COLO668 (cell line): ENCODE measurements at regions not wholly inside any gene's neighbourhood (a gene's known extent, or its start where the extent isn't known, plus 50 kb on each side); places are given as distances from the start of the nearest gene placed in this dataset.
"Not testable (repeated sequence)": the region's sequence is repeated elsewhere in the genome, so short reads cannot be mapped to it uniquely, and the experiment has no call there.

Experiments
- DNase-seq: peaks from one replicate; lab custom pipeline; 2025; ENCODE audit not compliant: unreplicated experiment; lab: John Stamatoyannopoulos, UW

DNA sequence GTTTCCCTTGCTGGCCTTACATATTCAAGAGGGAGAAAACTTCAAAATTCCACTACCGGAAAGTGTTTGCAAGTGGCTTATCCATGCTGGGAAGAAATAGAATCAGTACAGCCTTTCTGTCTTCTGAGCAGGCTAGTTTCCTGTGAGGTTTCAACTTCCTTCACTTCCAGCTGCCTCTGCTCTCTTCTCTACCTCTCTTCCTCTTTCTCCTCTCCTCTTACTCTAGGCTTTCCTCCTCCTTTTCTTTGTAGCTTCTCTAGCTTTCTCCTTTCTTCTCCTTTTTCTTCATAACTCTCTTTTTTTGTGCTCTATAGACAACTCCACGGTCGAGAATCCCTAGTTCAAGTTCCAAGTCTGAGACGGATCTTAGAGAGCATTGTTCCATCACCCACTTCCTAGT lies 421.8 kb downstream of the ETS1 start:
- no peak for DNase-seq

DNA sequence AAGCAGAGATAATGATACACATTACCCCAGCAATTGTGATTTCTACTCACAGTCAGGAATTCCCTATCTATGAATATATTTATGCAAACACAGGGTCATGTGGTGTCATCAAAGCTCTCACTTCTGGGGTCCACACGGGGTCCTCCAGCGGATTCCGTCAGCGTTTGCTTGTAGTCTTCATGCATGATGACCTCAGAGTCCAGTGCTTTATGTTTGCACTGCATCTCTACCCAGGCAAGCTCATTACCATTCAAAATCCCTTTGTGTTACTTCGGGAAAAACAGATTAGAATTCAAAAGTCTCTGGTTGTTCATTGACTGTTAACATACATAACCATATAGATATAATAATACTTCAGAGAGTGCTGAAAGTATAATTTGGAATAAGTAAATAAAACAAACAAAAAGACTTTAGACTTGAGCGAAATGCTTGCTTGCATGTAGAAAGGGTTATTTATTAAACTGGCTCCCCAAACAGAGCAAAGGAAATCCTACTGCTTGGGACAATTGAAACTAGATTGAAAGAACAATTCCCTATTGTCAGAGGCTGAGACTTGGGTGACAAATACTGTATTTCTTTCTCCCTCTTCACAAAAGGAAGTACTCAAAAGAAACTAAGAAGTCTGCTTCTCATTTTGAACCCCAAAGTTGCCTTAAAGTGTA lies 423.1 kb downstream of the ETS1 start:
- no peak for DNase-seq

DNA sequence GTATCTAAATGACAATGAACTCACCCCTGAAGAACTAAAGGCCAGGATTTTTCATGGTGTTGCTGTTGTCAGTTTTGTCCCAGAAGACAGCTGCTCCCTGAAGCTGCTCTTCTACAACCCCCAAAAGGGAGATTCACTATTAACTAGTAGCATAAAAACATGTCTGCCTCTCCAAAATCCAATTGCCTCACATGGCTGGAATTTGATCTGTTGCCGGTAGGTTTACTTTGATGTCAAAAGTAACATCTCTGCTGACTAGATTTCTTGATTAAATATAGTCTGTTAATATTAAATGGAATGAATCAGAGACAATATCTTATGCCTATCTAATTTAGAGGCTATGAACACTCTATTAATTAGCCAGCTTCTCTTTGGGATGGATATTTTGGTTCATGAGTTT lies 425.4 kb downstream of the ETS1 start:
- no peak for DNase-seq

DNA sequence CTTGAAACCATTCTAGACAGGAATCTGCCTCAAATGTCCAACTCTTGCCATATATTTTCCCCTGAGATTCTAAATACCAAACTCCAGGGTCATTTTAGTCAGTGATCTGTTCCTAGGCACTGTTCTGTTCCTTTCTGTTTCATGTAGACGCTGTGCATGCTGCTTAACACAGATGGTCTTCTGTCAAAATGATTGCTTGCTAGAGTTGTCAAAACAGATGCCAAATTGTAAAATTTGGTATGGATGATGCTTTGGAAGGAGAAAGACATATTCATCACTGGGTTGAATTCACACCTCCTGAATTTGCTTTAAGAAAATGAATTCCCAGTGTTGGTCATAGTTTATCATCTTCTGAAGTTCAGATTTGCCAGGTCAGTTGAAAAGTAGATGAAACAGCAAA lies 425.9 kb downstream of the ETS1 start:
- DNase-seq: no peak

DNA sequence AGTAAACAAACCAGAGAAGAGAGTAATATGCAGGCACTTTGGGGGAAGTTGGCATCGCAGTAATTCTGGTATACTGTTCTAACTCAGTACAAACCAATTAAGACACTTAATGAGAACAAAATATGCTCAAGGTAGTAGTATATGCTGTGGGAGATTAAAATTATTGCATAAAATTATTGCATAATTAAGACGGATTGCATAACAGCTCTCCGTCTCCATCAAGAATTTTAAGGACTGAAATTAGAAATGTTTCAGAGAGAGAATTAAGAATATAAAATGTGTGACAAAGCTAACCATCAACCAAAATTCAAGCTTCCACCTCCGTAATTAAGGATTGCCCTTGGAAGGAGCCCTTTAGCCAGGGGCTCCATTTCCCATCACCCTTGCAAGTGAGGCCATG lies 428.5 kb downstream of the ETS1 start:
- DNase-seq: no peak

DNA sequence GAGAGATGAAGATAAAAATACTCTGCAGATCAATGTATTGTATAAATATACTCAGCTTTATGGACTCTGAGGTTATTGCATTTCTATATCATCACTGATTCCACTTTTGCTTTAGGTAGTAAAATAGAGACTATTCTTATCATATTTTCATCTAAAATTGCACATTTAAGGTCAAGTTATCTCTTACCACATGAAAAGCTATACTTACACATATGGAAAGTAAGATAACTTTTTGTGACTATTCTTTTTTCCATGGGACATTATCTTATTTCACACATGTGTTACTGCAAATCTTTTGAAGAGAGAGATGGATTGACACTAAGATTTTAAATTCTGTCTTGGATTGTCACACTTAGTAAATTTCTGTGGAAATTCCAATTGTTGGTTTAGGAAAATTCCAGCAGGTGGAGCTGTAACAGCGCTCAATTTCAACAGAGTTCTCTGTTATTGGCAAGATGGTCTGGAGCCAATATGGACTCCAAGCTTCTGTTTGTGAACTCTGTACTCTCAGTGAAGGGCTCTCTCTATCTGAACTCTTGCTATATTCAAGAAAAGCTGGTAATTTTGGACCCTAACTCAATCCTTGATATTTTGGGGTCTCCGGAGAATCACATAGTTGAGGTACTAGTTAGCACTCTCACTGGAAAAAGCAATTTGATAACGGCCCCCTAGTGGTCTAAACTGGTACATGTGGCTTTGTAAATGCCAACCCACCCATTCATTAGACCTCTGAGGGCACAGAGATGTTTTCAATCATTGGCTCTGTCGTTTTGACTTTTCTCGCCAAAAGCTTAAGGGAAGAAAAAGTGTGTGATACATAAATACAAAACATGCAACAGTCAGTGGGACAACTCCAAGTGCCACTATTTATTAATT lies 429.7 kb downstream of the ETS1 start:
- DNase-seq: peak; percentile 54

DNA sequence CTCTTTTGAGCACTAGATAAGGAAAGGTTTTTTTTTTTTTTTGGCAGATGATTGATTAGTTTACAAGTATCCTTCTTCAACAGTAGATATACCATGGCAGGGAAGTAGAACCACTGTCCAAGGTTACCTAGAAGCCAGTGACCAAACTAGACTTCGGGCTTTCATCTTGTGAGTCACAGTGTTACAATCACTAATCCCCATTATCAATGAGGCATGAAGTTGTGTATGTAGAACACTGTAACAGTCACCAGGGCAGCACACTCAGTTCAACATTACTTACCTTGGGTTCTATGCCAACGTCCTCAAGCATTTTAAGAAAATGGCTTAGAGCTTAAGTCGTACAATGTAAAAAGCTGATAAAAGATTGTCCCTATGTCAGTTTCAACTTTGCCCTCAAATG lies 430.9 kb downstream of the ETS1 start:
- DNase-seq: no peak

DNA sequence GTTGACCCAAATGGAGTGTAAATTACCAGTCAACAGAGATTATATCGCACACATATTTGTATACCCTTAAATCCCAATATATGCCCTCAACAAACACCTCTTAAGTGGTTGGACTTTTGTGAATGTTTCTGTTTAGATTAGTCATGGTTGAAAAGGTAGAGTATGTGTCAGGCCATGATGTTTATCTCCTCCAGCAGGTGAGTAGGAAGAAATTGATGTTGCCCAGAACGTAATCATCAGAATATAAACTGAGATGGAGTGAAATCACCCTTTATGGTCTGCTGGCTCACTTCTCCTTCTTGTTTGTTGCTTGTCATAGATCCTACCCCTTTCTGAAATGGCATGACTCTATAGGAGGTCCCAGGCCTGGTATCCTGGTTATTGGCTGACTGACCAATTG lies 431.8 kb downstream of the ETS1 start:
- no peak for DNase-seq

DNA sequence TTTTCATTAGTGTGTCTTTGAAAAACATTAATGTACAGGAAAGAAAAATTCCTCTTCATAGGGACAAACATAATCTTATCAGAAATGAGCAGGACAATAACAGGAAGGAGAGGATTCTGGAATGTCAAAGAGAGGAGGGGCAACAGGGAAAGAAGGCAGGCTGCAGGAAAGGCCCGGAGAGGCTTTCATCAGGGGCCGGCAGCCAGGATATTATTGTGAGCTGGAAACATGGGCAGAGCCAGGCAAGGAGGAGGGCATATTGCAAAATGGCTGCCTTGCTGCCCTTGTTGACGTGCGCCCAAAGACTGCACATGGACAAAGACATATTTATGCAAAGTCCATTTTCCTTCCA lies 433.7 kb downstream of the ETS1 start:
- DNase-seq: no peak

DNA sequence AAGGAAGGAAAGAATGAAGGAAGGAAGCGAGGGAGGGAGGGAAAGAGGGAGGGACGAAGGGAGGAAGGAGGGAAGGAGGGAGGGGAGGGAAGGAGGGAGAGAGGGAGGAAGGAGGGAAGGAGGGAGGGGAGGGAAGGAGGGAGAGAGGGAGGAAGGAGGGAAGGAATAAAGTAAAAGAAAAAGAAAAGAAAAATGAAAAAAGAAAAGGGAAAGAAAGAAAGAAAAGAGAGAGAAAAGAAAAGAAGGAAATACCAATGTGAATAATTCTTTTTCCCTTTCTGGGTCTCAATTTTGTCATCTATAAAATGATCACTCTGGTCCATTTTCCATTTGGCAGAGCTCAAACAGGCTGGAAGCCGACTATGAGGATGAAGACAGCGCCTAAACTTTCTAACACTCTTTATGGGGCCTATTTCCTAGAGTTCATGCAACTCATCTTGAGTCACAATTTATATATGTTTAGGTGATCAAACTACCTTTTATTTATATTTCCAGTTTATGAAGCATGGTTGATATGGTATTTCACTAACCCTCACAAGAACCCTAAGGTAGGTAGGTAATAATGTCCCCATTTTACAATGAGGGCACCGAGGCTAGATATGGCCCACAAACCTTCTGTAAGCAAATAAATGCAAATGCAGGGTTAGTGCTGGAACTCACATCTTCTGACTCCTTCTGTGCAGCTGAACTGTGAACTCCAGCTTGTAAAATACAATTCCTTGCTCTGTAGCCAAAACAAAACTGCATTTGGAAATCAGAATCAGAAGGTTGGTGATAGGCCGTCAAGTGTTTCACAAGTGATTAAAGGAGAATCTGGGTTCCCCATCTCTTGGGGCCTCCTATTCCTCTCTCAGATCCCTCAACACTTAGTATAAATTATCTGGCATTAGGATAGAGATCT lies 434.3 kb downstream of the ETS1 start:
- no peak for DNase-seq

DNA sequence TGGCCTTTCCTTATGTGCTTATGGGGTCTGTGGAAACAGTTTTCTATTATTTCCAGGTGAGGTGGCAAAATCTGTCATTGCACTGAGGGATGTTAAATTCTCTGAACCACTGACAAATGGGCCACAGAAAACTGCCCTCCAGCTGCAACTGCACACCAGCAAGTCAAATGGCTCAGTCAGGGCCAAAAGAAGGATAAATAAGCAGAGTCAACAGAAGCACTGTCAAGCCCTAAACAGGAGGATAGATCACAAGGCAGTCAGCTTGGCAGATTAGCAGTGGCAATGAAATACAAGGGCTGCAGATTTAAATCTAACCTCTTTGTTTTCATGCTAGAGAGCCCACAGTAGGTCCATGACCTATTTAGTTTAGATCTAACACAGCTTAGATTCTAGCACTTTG lies 435.6 kb downstream of the ETS1 start:
- DNase-seq: no peak

DNA sequence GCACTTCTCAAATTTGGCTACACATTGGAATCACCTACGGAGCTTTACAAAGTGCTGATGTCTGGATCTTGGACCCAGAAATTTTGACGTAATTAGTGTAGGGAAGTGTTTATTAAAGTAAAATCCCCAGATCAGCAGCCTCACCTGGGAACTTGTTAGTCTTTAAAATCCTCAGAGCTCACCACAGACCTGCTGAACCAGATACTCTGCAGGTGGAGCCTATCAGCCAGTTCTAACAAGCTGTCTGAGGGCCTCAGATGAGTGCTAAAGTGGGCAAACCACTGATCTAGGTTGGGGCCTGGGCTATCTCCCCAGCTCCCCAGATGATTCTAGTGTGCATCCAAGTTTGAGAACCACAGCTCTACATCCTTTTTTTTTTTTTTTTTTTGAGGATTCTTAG lies 436.0 kb downstream of the ETS1 start:
- DNase-seq: no peak

DNA sequence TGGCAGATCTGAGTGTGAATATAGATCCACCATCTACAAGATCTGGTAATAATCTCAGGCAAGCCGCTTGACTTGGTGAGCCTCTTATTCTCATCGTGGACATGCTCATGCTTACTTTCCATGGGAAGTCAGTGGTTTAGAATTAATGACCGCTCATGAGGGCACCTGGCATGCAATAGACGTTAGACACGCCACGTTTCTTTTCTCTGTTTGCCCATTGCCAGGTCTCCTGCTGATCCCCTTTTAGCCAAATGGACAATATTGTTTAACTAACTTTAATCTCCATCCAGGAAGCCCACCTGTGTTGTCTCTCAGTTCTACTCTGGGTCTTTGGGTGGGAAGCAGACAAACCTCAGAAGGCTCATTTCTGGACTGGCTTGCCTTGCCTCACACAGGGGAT lies 439.1 kb downstream of the ETS1 start:
- DNase-seq: no peak

DNA sequence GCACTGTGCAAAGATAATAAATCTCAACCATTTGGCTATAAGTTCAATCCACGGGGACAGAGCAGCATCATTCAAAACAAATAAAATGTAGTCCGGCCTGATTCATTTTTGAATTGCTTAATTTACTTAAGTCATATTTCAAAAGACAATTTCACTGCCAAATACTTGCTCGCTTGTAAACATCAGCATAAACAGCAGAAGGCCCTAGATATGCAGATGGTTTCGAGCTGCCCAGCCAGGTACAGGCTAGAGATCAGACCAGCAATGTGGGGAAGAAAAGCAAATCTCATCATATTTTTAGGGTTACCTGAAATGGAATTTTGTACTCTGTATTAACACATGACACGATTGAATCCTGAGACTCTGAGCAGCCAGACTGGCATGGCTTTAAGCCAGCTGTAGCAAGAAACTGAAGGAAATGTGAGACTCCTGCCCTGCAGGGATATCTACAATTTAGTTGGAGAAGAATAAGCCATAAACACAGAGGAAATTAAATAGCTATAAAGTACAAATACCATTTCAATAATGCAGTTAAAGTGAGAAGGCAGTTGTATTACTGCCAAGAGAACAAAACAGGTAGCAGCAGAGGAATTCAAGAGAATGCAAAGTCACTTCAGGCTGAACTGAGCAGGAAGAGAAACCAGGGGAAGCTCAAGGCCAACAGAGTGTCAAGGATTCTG lies 440.3 kb downstream of the ETS1 start:
- DNase-seq: no peak

DNA sequence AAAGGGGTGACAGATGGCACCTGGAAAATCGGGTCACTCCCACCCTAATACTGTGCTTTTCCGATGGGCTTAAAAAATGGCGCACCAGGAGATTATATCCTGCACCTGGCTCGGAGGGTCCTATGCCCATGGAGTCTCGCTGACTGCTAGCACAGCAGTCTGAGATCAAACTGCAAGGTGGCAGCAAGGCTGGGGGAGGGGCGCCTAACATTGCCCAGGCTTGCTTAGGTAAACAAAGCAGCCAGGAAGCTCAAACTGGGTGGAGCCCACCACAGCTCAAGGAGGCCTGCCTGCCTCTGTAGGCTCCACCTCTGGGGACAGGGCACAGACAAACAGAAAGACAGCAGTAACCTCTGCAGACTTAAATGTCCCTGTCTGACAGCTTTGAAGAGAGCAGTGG lies 447.1 kb downstream of the ETS1 start:
- DNase-seq: not testable (repeated sequence)

DNA sequence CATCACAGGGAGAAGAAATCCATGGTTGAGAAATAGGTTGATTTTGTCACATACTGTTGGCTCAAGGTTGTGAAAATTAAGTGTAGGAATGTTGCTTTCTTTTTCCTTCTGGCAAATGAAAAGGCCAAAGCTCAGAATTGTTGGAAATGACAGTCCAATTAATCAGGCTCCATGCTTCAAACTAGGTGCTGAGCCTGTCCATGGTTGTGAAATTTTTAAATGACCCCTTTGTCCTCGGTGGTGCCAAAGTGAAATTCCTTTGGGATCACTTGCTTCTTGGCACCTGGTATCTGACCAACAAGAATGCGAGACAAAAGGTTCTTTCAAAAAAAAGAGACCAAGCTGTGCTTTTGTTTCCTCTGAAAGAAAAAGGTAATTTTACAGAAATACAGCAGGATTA lies 451.9 kb downstream of the ETS1 start:
- DNase-seq: no peak

DNA sequence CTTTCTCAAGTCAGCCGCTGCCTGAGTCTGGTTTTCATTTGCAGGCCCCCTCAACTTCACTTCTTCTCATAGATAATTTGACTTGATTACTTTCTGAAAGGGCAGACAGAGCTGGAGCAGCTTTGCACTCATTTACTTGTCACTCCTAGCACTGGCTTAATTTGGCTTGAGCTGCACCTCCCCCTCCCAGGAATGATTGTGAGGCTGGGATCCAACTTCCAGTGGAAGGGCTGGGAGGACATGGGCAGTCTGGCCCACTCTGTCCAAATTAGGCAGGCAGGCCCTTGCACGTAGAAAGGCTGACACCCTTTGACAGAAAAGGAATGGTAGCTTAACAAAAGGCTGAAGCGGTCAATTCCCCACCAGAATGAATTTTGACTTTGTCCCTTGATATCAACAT lies 453.9 kb downstream of the ETS1 start:
- DNase-seq: no peak

DNA sequence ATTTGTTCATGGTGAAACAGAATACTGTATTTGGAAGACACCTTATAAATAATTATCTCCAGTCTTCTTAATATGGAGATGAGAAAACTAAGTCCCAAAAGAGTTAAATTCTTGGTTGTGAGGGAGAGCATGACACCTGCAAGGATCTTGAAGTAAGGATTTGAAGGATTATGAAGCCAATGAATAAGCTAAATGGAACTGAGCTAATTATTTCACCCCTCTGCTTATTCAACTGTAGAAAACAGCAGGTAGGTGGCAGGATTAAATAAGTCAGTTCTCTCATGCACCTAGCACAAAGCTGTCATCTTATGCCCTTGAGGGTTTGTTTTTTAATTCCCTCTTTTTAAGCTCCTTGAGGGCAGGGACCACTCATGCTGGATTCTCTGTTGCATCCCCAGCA lies 457.3 kb downstream of the ETS1 start:
- no peak for DNase-seq

DNA sequence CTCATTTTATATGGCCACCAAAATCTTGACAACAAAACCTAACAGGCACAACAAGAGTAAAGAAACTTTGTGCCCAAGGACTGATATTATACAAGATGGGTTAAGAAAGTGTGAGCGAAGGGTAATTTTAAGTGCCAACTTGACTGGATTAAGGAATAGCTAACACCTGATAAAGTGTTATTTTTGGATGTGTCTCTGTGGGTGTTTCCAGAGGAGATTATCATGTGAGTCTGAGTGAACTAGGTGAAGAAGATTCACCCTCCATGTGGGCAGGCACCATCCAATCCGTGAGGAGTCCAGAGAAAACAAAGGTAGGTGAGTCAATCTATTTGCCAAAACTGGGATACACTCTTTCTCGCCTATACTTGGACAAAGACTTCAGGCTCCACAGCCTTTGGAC lies 461.6 kb downstream of the ETS1 start:
- DNase-seq: no peak

DNA sequence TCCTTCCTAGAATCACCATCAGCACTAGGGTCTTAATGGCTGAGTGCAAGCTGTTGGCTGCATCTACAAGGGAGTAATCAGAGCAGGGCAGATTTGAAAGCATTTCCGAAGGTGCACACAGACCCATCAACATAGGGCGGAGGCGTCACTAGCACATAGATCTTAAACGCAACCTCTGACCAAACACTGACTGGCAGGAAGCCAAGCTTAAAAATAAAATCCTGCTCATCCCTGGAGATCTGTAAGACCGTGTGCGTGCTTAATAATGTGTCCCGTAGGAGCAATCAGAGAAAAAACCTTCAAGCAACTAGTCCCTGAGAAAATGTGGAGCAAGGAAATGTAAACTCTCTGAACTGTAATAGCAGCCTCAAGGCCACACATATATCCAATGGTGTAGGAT lies 470.5 kb downstream of the ETS1 start:
- DNase-seq: no peak

DNA sequence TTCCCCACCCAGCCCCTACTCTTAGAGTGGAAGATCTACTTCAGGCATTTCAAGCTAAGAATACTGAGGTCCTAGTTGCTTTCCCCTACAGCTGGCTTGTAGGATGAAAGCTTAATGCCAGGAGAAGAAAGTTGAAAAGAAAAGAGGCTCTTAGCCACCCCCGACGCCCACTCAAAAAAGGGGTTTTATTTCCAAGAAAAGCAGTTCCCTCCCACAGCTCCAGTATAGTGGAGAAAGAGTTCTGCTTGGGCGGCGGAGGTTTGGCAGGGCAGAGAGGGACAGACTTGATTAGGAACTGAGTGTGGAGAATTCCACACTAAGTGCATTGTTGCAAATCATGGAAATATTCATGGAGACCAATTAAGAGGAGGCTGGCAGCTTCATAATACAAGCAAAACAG lies 470.9 kb downstream of the ETS1 start:
- DNase-seq: no peak
